ENCODE measurements at regions not wholly inside any gene's neighbourhood (a gene's known extent, or its start where the extent isn't known, plus 50 kb on each side); places are given as distances from the start of the nearest gene placed in this dataset.

- TF ChIP-seq CTCF (IDR thresholded peaks at IDR 0.05), result no peak
- no peak for TF ChIP-seq FOXP1 (CRISPR knock-in tag; IDR thresholded peaks at IDR 0.05; ENCODE audit: borderline replicate concordance)
- TF ChIP-seq NR3C1 (CRISPR knock-in tag; conservative IDR thresholded peaks at IDR 0.05; ENCODE audit: low read depth), result no peak
- TF ChIP-seq IRF2 (CRISPR knock-in tag; IDR thresholded peaks at IDR 0.05; ENCODE audit: borderline replicate concordance, low read depth), result no peak
- TF ChIP-seq KAT7 (CRISPR knock-in tag; IDR thresholded peaks at IDR 0.05; ENCODE audit: borderline replicate concordance), result no peak
- TF ChIP-seq, protein P1, sequence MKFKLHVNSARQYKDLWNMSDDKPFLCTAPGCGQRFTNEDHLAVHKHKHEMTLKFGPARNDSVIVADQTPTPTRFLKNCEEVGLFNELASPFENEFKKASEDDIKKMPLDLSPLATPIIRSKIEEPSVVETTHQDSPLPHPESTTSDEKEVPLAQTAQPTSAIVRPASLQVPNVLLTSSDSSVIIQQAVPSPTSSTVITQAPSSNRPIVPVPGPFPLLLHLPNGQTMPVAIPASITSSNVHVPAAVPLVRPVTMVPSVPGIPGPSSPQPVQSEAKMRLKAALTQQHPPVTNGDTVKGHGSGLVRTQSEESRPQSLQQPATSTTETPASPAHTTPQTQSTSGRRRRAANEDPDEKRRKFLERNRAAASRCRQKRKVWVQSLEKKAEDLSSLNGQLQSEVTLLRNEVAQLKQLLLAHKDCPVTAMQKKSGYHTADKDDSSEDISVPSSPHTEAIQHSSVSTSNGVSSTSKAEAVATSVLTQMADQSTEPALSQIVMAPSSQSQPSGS (CRISPR knock-in tag; IDR thresholded peaks at IDR 0.05; ENCODE audit: borderline replicate concordance, low read depth), result no peak
Measured at GRCh38 chr1:229808272-229808671, 182.2 kb downstream of the URB2 start.
